Suppressor macrophage (primary cell): ENCODE measurements at regions not wholly inside any gene's neighbourhood (a gene's known extent, or its start where the extent isn't known, plus 50 kb on each side); places are given as distances from the start of the nearest gene placed in this dataset.

ENCODE experiments used
- DNase-seq, 4 experiments: peaks; one replicate each; pipeline ENCODE4 v3.0.0-alpha.2; 2020 to 2022

- DNase-seq = no peak
These were observed 199.8 kb downstream of the RBM19 start for GRCh38 chr12:113766131-113766878.

GRCh38 chr12:113764661-113765060 lies 201.5 kb downstream of the RBM19 start:
- no peak for DNase-seq

GRCh38 chr12:113762882-113763816 lies 203.0 kb downstream of the RBM19 start:
- DNase-seq = no peak

- no peak for DNase-seq
These were observed 203.8 kb downstream of the RBM19 start for GRCh38 chr12:113762155-113762881.

GRCh38 chr12:113759135-113759534 lies 207.0 kb downstream of the RBM19 start:
- no peak for DNase-seq

- no peak for DNase-seq
These were observed 207.8 kb downstream of the RBM19 start for GRCh38 chr12:113758165-113758924.

GRCh38 chr12:113757221-113758002 lies 208.7 kb downstream of the RBM19 start:
- no peak for DNase-seq

- no peak for DNase-seq
These were observed 209.5 kb downstream of the RBM19 start for GRCh38 chr12:113756609-113757008.

- no peak for DNase-seq
These were observed 211.0 kb downstream of the RBM19 start for GRCh38 chr12:113755098-113755497.

- DNase-seq = no peak
These were observed 214.6 kb downstream of the RBM19 start for GRCh38 chr12:113751513-113751912.

GRCh38 chr12:113749433-113749815 lies 216.7 kb downstream of the RBM19 start:
- no peak for DNase-seq

GRCh38 chr12:113748707-113749432 lies 217.3 kb downstream of the RBM19 start:
- no peak for DNase-seq

GRCh38 chr12:113747017-113747416 lies 219.1 kb downstream of the RBM19 start:
- no peak for DNase-seq

- DNase-seq = no peak
These were observed 221.2 kb downstream of the RBM19 start for GRCh38 chr12:113744802-113745395.

GRCh38 chr12:113742801-113743200 lies 223.3 kb downstream of the RBM19 start:
- no peak for DNase-seq

- no peak for DNase-seq
These were observed 225.4 kb downstream of the RBM19 start for GRCh38 chr12:113740699-113741098.

- DNase-seq = no peak
These were observed 231.0 kb downstream of the RBM19 start for GRCh38 chr12:113735131-113735530.

- no peak for DNase-seq
These were observed 231.6 kb downstream of the RBM19 start for GRCh38 chr12:113734503-113734902.

GRCh38 chr12:113732916-113733315 lies 233.2 kb downstream of the RBM19 start:
- no peak for DNase-seq

- no peak for DNase-seq
These were observed 238.5 kb downstream of the RBM19 start for GRCh38 chr12:113727651-113728061.
